OCI-LY1 (cell line): ENCODE measurements at regions not wholly inside any gene's neighbourhood (a gene's known extent, or its start where the extent isn't known, plus 50 kb on each side); places are given as distances from the start of the nearest gene placed in this dataset.

Experiments used
- H2AFZ ChIP-seq: fragments of 200-600 bp; sonication (generic), shearing (Covaris generic); 2 replicates; pipeline ENCODE4 v1.6.0; 2014; ENCODE audit warnings: antibody characterized with exemption, mild to moderate bottlenecking, low read length
- H3F3A ChIP-seq: fragments of 200-600 bp; sonication (generic), shearing (Covaris generic); 2 replicates; pipeline ENCODE4 v1.6.0; 2014; ENCODE audit warnings: mild to moderate bottlenecking, antibody characterized with exemption, low read length, moderate library complexity; ENCODE audit not compliant: insufficient read depth
- H3K27ac ChIP-seq: fragments of 200-600 bp; sonication (generic); 2 replicates; pipeline ENCODE4 v1.5.1; 2014; ENCODE audit warnings: low read length, mixed run types, mild to moderate bottlenecking, low read depth; ENCODE audit not compliant: poor library complexity, severe bottlenecking
- H3K27me3 ChIP-seq: fragments of 200-600 bp; sonication (generic); 2 replicates; pipeline ENCODE4 v1.6.0; 2014; ENCODE audit warnings: antibody characterized with exemption, mild to moderate bottlenecking, low read length, moderate library complexity; ENCODE audit not compliant: insufficient read depth
- H3K36me3 ChIP-seq: fragments of 200-600 bp; sonication (generic); 2 replicates; pipeline ENCODE4 v1.6.1; 2014; ENCODE audit warnings: mild to moderate bottlenecking, antibody characterized with exemption, low read length, moderate library complexity, mixed read lengths; ENCODE audit not compliant: insufficient read depth
- H3K4me1 ChIP-seq: fragments of 200-600 bp; sonication (generic); 2 replicates; pipeline ENCODE4 v1.5.1; 2014; ENCODE audit warnings: mild to moderate bottlenecking, low read length, moderate library complexity; ENCODE audit not compliant: insufficient read depth, severe bottlenecking
- H3K4me2 ChIP-seq: fragments of 200-600 bp; sonication (generic), shearing (Covaris generic); 2 replicates; pipeline ENCODE4 v1.6.1; 2014; ENCODE audit warnings: low read length
- H3K4me3 ChIP-seq: fragments of 200-600 bp; sonication (generic); 2 replicates; pipeline ENCODE4 v1.5.1; 2014; ENCODE audit warnings: low read length, low read depth, mild to moderate bottlenecking, mixed read lengths; ENCODE audit not compliant: poor library complexity, severe bottlenecking
- H3K79me2 ChIP-seq: fragments of 200-600 bp; shearing (Covaris generic); 2 replicates; pipeline ENCODE4 v1.6.1; 2016; ENCODE audit warnings: mixed run types, low read length, mixed read lengths; ENCODE audit not compliant: insufficient read depth
- H3K9ac ChIP-seq: fragments of 200-600 bp; sonication (generic), shearing (Covaris generic); 2 replicates; pipeline ENCODE4 v1.6.1; 2014; ENCODE audit warnings: mild to moderate bottlenecking, low read length, mixed read lengths
- H3K9me2 ChIP-seq: fragments of 200-600 bp; sonication (generic), shearing (Covaris generic); 2 replicates; pipeline ENCODE4 v1.6.1; 2014; ENCODE audit warnings: low read depth, mild to moderate bottlenecking, low read length, mixed read lengths
- H3K9me3 ChIP-seq: fragments of 200-600 bp; shearing (Covaris generic); 2 replicates; pipeline ENCODE4 v1.6.1; 2014; ENCODE audit warnings: low read length, mixed read lengths
- H4K20me1 ChIP-seq: fragments of 200-600 bp; sonication (generic), shearing (Covaris generic); 2 replicates; pipeline ENCODE4 v1.6.0; 2016; ENCODE audit warnings: mild to moderate bottlenecking, low read length; ENCODE audit not compliant: insufficient read depth
- CTCF ChIP-seq: fragments of 200-600 bp; sonication (generic), shearing (Covaris generic); IDR thresholded peaks from 2 replicates; pipeline ENCODE4 v1.5.1; 2017; ENCODE audit warnings: mild to moderate bottlenecking, antibody characterized with exemption, low read length, moderate library complexity, mixed read lengths
- EZH2 ChIP-seq: fragments of 200-600 bp; sonication (generic), shearing (Covaris generic); IDR thresholded peaks from 2 replicates; pipeline ENCODE4 v1.8.0; 2017; ENCODE audit warnings: borderline replicate concordance, mixed run types, mild to moderate bottlenecking, antibody characterized with exemption, low read length, moderate library complexity, mixed read lengths

DNA sequence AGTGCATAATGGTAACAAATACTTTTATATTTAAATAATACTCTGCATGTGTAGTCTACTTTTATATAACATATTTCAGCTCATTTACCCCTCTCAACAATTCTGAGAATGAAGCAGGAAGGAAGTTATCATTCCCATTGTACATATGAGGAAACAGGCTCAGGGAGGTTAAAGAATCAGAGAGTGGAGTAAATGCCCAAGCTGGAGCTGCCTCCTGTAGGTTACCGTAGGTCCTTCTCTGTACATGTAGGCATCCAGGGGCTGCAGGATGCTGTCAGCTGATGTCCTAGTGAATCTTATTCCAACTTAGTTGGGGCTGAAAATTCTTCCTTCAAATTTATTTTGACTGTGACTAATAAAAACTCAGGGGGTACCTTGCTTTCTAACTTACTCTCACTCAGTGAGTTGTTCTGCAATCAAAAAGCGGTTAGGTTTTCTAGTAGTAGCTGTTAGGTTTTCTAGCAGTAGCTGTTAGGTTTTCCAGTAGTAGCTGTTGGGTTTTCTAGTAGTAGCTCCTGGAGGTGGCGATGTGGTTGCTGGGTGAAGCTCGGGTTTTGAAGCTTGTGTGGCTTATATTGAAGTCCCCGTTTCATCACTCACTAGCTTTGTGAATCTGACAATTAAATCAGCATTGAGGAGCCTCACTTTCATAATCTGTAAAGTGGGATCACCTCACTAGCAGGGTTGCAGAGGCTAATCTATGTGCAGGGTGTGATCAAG is 357.0 kb downstream of the NR2F2 start:
- Histone ChIP-seq H3K9me3 (no peaks in the 10 kb centered on the region), H3K4me3 (no peak overlapping the region), H2AFZ (no peak overlapping the region), H3K4me2 (no peak overlapping the region), H3K9me2 (no peaks in the 10 kb centered on the region), H3K27ac (no peak overlapping the region), H3K36me3 (no peaks in the 10 kb centered on the region), H4K20me1 (no peaks in the 10 kb centered on the region), H3K27me3 (no peaks in the 10 kb centered on the region), H3F3A (no peaks in the 10 kb centered on the region), H3K79me2 (no peaks in the 10 kb centered on the region), H3K9ac (no peak overlapping the region), H3K4me1 (no peaks in the 10 kb centered on the region)
- TF ChIP-seq CTCF (no peak), EZH2 (no peak)

- H3K4me3 ChIP-seq, result no peak overlapping the region
- no peak overlapping the region for H3K4me2 ChIP-seq
- H3K9me3 ChIP-seq, result no peaks in the 10 kb centered on the region
- H3K27me3 ChIP-seq, result no peaks in the 10 kb centered on the region
- H3K9ac ChIP-seq, result no peak overlapping the region
- H3F3A ChIP-seq, result no peaks in the 10 kb centered on the region
- no peaks in the 10 kb centered on the region for H4K20me1 ChIP-seq
- no peaks in the 10 kb centered on the region for H3K9me2 ChIP-seq
- no peaks in the 10 kb centered on the region for H3K4me1 ChIP-seq
- H2AFZ ChIP-seq, result no peak overlapping the region
- TF ChIP-seq EZH2 (no peak), CTCF (no peak)
- H3K36me3 ChIP-seq, result no peaks in the 10 kb centered on the region
- H3K27ac ChIP-seq, result no peak overlapping the region
- no peaks in the 10 kb centered on the region for H3K79me2 ChIP-seq
Measured at GRCh38 chr15:96690733-96691132, 360.2 kb downstream of the NR2F2 start.

DNA sequence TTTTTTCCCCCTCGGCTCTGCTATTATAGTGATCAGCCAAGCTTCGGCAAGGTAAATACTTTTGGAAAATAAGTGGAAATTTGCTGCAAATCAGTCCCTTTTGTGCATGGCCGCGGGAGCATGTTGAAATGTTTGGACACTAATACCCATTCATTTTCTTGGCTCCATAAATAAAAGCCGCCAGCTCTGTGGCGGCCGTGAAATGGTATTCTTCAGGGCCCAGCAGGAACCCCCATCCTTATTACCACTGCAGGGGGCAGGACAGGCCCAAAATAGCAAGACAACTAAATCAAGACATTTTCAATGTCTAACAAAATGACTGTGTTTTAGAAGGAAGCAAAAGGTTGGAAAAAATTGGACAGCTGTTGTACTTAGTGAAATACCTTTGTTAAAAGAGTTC is 362.3 kb downstream of the NR2F2 start:
- no peak overlapping the region for H3K4me3 ChIP-seq
- no peak overlapping the region for H3K27ac ChIP-seq
- H3K4me2 ChIP-seq, result no peak overlapping the region
- TF ChIP-seq CTCF (no peak), EZH2 (no peak)
- no peaks in the 10 kb centered on the region for H3K27me3 ChIP-seq
- H3K9ac ChIP-seq, result no peak overlapping the region
- no peaks in the 10 kb centered on the region for H4K20me1 ChIP-seq
- no peak overlapping the region for H2AFZ ChIP-seq
- no peaks in the 10 kb centered on the region for H3K9me3 ChIP-seq
- H3F3A ChIP-seq, result no peaks in the 10 kb centered on the region
- no peaks in the 10 kb centered on the region for H3K79me2 ChIP-seq
- no peaks in the 10 kb centered on the region for H3K36me3 ChIP-seq
- no peaks in the 10 kb centered on the region for H3K4me1 ChIP-seq
- no peaks in the 10 kb centered on the region for H3K9me2 ChIP-seq
